HG03196 (cell line): ENCODE measurements at regions not wholly inside any gene's neighbourhood (a gene's known extent, or its start where the extent isn't known, plus 50 kb on each side); places are given as distances from the start of the nearest gene placed in this dataset.

Experiments used
- ATAC-seq: cut with Tn5 transposase; IDR thresholded peaks from one replicate; pipeline ENCODE4 v1.9.1; 2021; ENCODE audit not compliant: unreplicated experiment

GRCh38 chr4:43776371-43776770, 672.2 kb downstream of the KCTD8 start:
- no peak for ATAC-seq

GRCh38 chr4:43778187-43778915, 670.3 kb downstream of the KCTD8 start:
- no peak for ATAC-seq

GRCh38 chr4:43781125-43781524, 667.5 kb downstream of the KCTD8 start:
- no peak for ATAC-seq

- ATAC-seq: no peak
Observed at GRCh38 chr4:43782391-43782790, 666.2 kb downstream of the KCTD8 start.

- no peak for ATAC-seq
Observed at GRCh38 chr4:43816116-43816515, 632.5 kb downstream of the KCTD8 start.

GRCh38 chr4:43822621-43823020, 626.0 kb downstream of the KCTD8 start:
- ATAC-seq: no peak

- no peak for ATAC-seq
Observed at GRCh38 chr4:43835869-43836268, 612.7 kb downstream of the KCTD8 start.

- ATAC-seq: no peak
Observed at GRCh38 chr4:43837171-43837570, 611.4 kb downstream of the KCTD8 start.

GRCh38 chr4:43837604-43838003, 611.0 kb downstream of the KCTD8 start:
- ATAC-seq: no peak

GRCh38 chr4:43842594-43842993, 606.0 kb downstream of the KCTD8 start:
- no peak for ATAC-seq

- ATAC-seq: no peak
Observed at GRCh38 chr4:43843501-43843900, 605.1 kb downstream of the KCTD8 start.

GRCh38 chr4:43846111-43846587, 602.5 kb downstream of the KCTD8 start:
- ATAC-seq: no peak

GRCh38 chr4:43853565-43854264, 594.9 kb downstream of the KCTD8 start:
- no peak for ATAC-seq

- ATAC-seq: no peak
Observed at GRCh38 chr4:43855283-43855682, 593.3 kb downstream of the KCTD8 start.

GRCh38 chr4:43864616-43865146, 583.9 kb downstream of the KCTD8 start:
- ATAC-seq: no peak

- no peak for ATAC-seq
Observed at GRCh38 chr4:43867908-43868307, 580.7 kb downstream of the KCTD8 start.

- no peak for ATAC-seq
Observed at GRCh38 chr4:43875655-43876054, 573.0 kb downstream of the KCTD8 start.

GRCh38 chr4:43882470-43882869, 566.1 kb downstream of the KCTD8 start:
- ATAC-seq: no peak

- no peak for ATAC-seq
Observed at GRCh38 chr4:43886196-43886595, 562.4 kb downstream of the KCTD8 start.

- no peak for ATAC-seq
Observed at GRCh38 chr4:43898836-43899235, 549.8 kb downstream of the KCTD8 start.

- no peak for ATAC-seq
Observed at GRCh38 chr4:43903456-43903855, 545.2 kb downstream of the KCTD8 start.

GRCh38 chr4:43918377-43918776, 530.2 kb downstream of the KCTD8 start:
- no peak for ATAC-seq
